Spinal cord (tissue), 9 donors: ENCODE measurements at regions not wholly inside any gene's neighbourhood (a gene's known extent, or its start where the extent isn't known, plus 50 kb on each side); places are given as distances from the start of the nearest gene placed in this dataset.

Source experiments
- DNase-seq, 6 donors: peaks; one replicate each; pipeline versions ENCODE4 v3.0.0 to v3.0.0-alpha.2; 2013 to 2015; ENCODE audit warnings: low spot score in 6 of 6, low read depth in 4 of 6
- H3K27ac ChIP-seq: one replicate; pipeline ENCODE4 v1.5.1; 2013; ENCODE audit warnings: low read depth, low read length, control low read depth
- H3K27me3 ChIP-seq: one replicate; pipeline ENCODE4 v1.6.1; 2013; ENCODE audit warnings: low read length; ENCODE audit not compliant: control insufficient read depth, insufficient read depth
- H3K36me3 ChIP-seq: one replicate; pipeline ENCODE4 v1.6.1; 2013; ENCODE audit warnings: low read length; ENCODE audit not compliant: control insufficient read depth, insufficient read depth
- H3K4me1 ChIP-seq: one replicate; pipeline ENCODE4 v1.6.1; 2013; ENCODE audit warnings: low read length; ENCODE audit not compliant: control insufficient read depth, insufficient read depth
- H3K4me3 ChIP-seq: one replicate; pipeline ENCODE4 v1.5.1; 2013; ENCODE audit warnings: low read depth, low read length, control low read depth
- H3K9me3 ChIP-seq: one replicate; pipeline ENCODE4 v1.6.1; 2013; ENCODE audit warnings: low read length; ENCODE audit not compliant: control insufficient read depth, insufficient read depth
- WGBS: methylation state at CpG from one replicate; pipeline ENCODE4 v1.1.5; 2013; ENCODE audit warnings: missing lambda C conversion rate; ENCODE audit not compliant: insufficient coverage; 5-methylcytosine and 5-hydroxymethylcytosine counted together
- donor health status: healthy.

GRCh38 chr22:22750335-22751042, 106.1 kb downstream of the GGTLC2 start:
- no peaks in the 10 kb centered on the region for H3K36me3 ChIP-seq
- 94% methylated on average over 6 of the region's 6 CpGs for WGBS

GRCh38 chr22:22751043-22751603, 106.7 kb downstream of the GGTLC2 start:
- no peak for DNase-seq
- H3K27me3 ChIP-seq = no peaks in the 10 kb centered on the region
- no peak overlapping the region for H3K4me3 ChIP-seq
- WGBS = 67% methylated on average over 2 of the region's 2 CpGs
- no peaks in the 10 kb centered on the region for H3K36me3 ChIP-seq
- no peaks in the 10 kb centered on the region for H3K9me3 ChIP-seq
- no peak overlapping the region for H3K27ac ChIP-seq
- H3K4me1 ChIP-seq = peaks cover 8% of the 10 kb centered on the region

More at GRCh38 chr22:22750335-22751042, 106.1 kb downstream of the GGTLC2 start:
- H3K9me3 ChIP-seq = no peaks in the 10 kb centered on the region
- no peak for DNase-seq
- no peaks in the 10 kb centered on the region for H3K27me3 ChIP-seq
- H3K27ac ChIP-seq = no peak overlapping the region
- peaks cover 8% of the 10 kb centered on the region for H3K4me1 ChIP-seq
- H3K4me3 ChIP-seq = no peak overlapping the region

DNA sequence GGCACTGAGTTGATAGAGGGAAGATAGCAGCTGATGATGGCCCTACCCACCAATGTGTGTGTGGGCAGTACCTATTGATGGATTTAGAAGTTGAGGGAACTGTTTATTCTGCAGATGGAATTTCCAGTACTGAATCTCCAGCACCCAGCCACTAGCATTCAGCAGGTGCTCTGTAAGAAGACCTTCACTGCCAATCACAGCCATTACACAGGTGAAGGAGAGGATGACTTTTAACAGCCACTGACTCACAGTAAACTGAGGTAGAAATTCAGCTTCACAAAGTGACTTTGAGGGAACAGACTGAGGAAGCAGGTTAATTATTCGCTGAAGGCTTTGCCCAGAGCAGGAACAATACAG, 107.8 kb downstream of the GGTLC2 start:
- H3K4me1 ChIP-seq = peaks cover 7% of the 10 kb centered on the region
- H3K27ac ChIP-seq = no peak overlapping the region
- no peak overlapping the region for H3K4me3 ChIP-seq
- DNase-seq = no peak
- no peaks in the 10 kb centered on the region for H3K9me3 ChIP-seq
- H3K36me3 ChIP-seq = no peaks in the 10 kb centered on the region
- WGBS = 79% methylated on average over 1 of the region's 1 CpG
- no peaks in the 10 kb centered on the region for H3K27me3 ChIP-seq

DNA sequence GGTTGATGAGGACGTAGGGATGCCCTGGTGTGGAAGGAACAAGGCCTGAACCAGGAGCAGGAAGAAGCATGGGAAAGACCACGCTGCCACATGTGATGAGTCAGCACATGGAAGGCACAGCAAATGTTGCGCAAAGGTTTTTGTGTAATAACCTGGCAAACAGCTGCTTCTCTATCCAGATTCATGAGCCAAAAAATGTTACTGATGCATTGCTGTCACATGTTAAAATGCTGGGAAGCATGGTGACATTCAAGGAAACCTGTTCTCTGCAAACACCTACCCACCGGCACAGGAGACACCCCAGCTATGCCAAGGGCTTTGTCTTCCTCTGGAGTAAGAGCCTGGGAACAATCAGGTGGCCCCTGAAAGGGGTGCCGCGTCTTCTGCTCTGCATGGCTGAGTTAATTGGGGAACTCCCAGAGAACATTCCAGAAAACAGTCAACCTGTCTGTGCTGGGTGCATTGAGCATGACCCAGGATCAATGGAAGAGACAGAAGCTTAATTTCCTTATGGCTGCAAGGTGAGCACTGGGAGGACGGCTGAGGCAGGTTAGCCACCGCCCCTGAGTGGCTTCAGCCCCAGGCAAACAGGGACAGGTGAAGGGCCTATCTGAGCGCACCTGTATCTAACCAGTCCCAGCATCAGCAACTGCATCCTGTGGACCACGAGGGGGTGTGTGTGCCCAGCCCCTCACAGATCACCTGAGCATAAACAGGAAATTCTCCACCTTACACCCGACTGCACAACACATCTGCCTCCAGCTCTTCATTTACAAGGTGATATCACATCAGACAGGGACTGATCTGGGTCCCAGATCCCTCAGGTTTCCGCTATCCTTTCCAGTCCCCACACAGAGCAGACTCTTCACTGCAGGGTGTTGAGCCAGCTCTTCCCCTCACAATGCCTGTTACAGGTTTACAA, 108.4 kb downstream of the GGTLC2 start:
- Histone ChIP-seq H3K4me1 (peaks cover 2% of the 10 kb centered on the region), H3K27me3 (no peaks in the 10 kb centered on the region), H3K27ac (no peak overlapping the region), H3K4me3 (no peak overlapping the region), H3K36me3 (no peaks in the 10 kb centered on the region), H3K9me3 (no peaks in the 10 kb centered on the region)
- 79% methylated on average over 10 of the region's 12 CpGs for WGBS
- no peak for DNase-seq

DNA sequence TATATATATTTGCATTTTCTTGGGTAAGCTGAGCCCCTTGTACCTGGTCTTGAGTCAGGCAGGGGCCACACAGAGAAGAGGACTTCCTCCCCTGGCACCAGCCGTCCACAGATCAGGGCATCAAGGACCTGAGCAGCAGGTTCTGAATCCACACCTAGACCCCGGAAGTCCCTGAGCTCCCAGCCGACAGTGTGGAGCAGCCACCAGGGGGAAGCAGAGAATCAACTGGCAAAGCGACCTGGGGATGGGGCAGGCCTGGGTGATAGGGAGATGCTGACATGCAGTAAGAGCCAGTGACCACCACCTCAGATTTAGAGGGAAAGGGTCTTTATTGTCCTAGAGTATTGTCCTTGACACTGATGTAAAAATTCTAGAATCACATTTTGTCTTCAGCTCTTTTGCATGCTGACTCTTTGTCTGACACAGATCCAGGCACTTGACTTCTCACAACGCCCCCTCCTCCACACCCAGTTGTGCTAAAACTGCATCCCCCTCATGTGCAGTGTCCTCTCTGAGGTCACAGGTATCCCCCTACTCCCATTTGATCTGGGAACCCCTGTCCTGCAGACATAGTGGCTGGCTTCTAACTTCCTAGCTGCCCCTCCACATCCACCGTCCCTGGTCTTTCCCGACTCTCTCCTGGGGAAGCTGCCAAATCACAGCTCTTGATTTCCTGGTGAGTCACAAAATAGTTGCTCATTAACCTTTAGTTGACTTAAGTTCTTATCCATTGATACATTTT, 109.3 kb downstream of the GGTLC2 start:
- WGBS = 47% methylated on average over 7 of the region's 7 CpGs

GRCh38 chr22:22754268-22754657, 109.8 kb downstream of the GGTLC2 start:
- H3K4me3 ChIP-seq = no peak overlapping the region
- H3K9me3 ChIP-seq = no peaks in the 10 kb centered on the region
- H3K27ac ChIP-seq = no peak overlapping the region
- WGBS = 100% methylated on average over 1 of the region's 3 CpGs
- DNase-seq = no peak
- H3K4me1 ChIP-seq = no peaks in the 10 kb centered on the region
- H3K27me3 ChIP-seq = no peaks in the 10 kb centered on the region
- H3K36me3 ChIP-seq = no peaks in the 10 kb centered on the region

More for the DNA sequence above, 109.3 kb downstream of the GGTLC2 start:
- Histone ChIP-seq H3K27me3 (no peaks in the 10 kb centered on the region), H3K4me3 (no peak overlapping the region), H3K4me1 (no peaks in the 10 kb centered on the region), H3K36me3 (no peaks in the 10 kb centered on the region), H3K27ac (no peak overlapping the region), H3K9me3 (no peaks in the 10 kb centered on the region)
- DNase-seq = peak in 2 of 6 donors; percentile 24 to 25

GRCh38 chr22:22754961-22755777, 110.8 kb downstream of the GGTLC2 start:
- 87% methylated on average over 7 of the region's 8 CpGs for WGBS
- H3K27ac ChIP-seq = no peak overlapping the region
- no peak overlapping the region for H3K4me3 ChIP-seq
- no peaks in the 10 kb centered on the region for H3K36me3 ChIP-seq
- H3K4me1 ChIP-seq = no peaks in the 10 kb centered on the region
- no peaks in the 10 kb centered on the region for H3K9me3 ChIP-seq
- no peak for DNase-seq
- no peaks in the 10 kb centered on the region for H3K27me3 ChIP-seq

GRCh38 chr22:22755778-22756100, 111.3 kb downstream of the GGTLC2 start:
- no peaks in the 10 kb centered on the region for H3K4me1 ChIP-seq
- no peaks in the 10 kb centered on the region for H3K9me3 ChIP-seq
- H3K4me3 ChIP-seq = no peak overlapping the region

GRCh38 chr22:22756109-22756508, 111.7 kb downstream of the GGTLC2 start:
- Histone ChIP-seq H3K4me3 (no peak overlapping the region), H3K4me1 (no peaks in the 10 kb centered on the region), H3K27ac (no peak overlapping the region), H3K9me3 (no peaks in the 10 kb centered on the region), H3K27me3 (no peaks in the 10 kb centered on the region), H3K36me3 (no peaks in the 10 kb centered on the region)
- WGBS = 80% methylated on average over 3 of the region's 3 CpGs
- no peak for DNase-seq

More at GRCh38 chr22:22755778-22756100, 111.3 kb downstream of the GGTLC2 start:
- Histone ChIP-seq H3K27ac (no peak overlapping the region), H3K36me3 (no peaks in the 10 kb centered on the region), H3K27me3 (no peaks in the 10 kb centered on the region)
- DNase-seq = no peak
